Common myeloid progenitor, CD34-positive (primary cell): ENCODE measurements at regions not wholly inside any gene's neighbourhood (a gene's known extent, or its start where the extent isn't known, plus 50 kb on each side); places are given as distances from the start of the nearest gene placed in this dataset.

ENCODE experiments used
- CTCF ChIA-PET: fragments of 350-600 bp; sonication (Branson Sonifier 250); formaldehyde crosslinking; loops from one replicate; lab custom pipeline; 2021; ENCODE audit warnings: antibody characterized with exemption; lab: Charles Lee
- POLR2A ChIA-PET: fragments of 350-600 bp; sonication (Branson Sonifier 250); formaldehyde crosslinking; loops from one replicate; lab custom pipeline; 2021; ENCODE audit warnings: antibody characterized with exemption; lab: Charles Lee
- DNase-seq, 3 donors: peaks; one replicate each; pipeline versions ENCODE4 v3.0.0 to v3.0.0-alpha.2; 2013
- H3K27ac ChIP-seq, 2 experiments: 1 replicate in 1 of 2; 2 replicates in 1 of 2; pipeline ENCODE4 v1.7.0; 2013; ENCODE audit warnings: inconsistent platforms in 2 of 2, low read length in 2 of 2, mild to moderate bottlenecking in 2 of 2, low read depth in 1 of 2, moderate library complexity in 1 of 2; ENCODE audit not compliant: severe bottlenecking in 2 of 2, insufficient read depth in 1 of 2, poor library complexity in 1 of 2
- H3K27me3 ChIP-seq, 5 experiments: replicated peaks in 2 of 5; 1 replicate in 3 of 5; 2 replicates in 2 of 5; pipeline versions ENCODE4 v1.6.1 to v1.7.0; 2013; ENCODE audit warnings: low read length in 4 of 5, mild to moderate bottlenecking in 2 of 5, moderate library complexity in 2 of 5, inconsistent platforms in 1 of 5; ENCODE audit not compliant: insufficient read depth in 5 of 5, control insufficient read depth in 4 of 5
- H3K36me3 ChIP-seq, 4 experiments: 1 replicate in 2 of 4; 2 replicates in 2 of 4; pipeline versions ENCODE4 v1.6.1 to v1.7.0; 2013; ENCODE audit warnings: low read length in 3 of 4, control low read depth in 1 of 4, mild to moderate bottlenecking in 1 of 4; ENCODE audit not compliant: control insufficient read depth in 4 of 4, insufficient read depth in 4 of 4
- H3K4me1 ChIP-seq, 4 experiments: 1 replicate in 3 of 4; 2 replicates in 1 of 4; pipeline versions ENCODE4 v1.6.1 to v1.7.1; 2013; ENCODE audit warnings: low read length in 3 of 4, mild to moderate bottlenecking in 3 of 4, control low read depth in 1 of 4, inconsistent platforms in 1 of 4, moderate library complexity in 1 of 4; ENCODE audit not compliant: control insufficient read depth in 4 of 4, insufficient read depth in 4 of 4; ENCODE audit errors: control extremely low read depth in 1 of 4
- H3K4me3 ChIP-seq, 7 experiments: 1 replicate in 4 of 7; 2 replicates in 3 of 7; pipeline versions ENCODE4 v1.5.1 to v1.7.0; 2013; ENCODE audit warnings: mild to moderate bottlenecking in 7 of 7, low read length in 6 of 7, moderate library complexity in 6 of 7, inconsistent platforms in 2 of 7, low read depth in 2 of 7, control low read depth in 1 of 7; ENCODE audit not compliant: insufficient read depth in 4 of 7, control insufficient read depth in 1 of 7; ENCODE audit errors: extremely low read depth in 1 of 7
- H3K9me3 ChIP-seq, 5 experiments: 1 replicate in 4 of 5; 2 replicates in 1 of 5; pipeline versions ENCODE4 v1.6.1 to v1.7.1; 2013; ENCODE audit warnings: low read length in 4 of 5, mild to moderate bottlenecking in 2 of 5, inconsistent platforms in 1 of 5, low read depth in 1 of 5, moderate library complexity in 1 of 5; ENCODE audit not compliant: control insufficient read depth in 4 of 5, insufficient read depth in 2 of 5; ENCODE audit errors: control extremely low read depth in 1 of 5
- WGBS: methylation state at CpG from one replicate; pipeline ENCODE4 v1.1.5; 2013; ENCODE audit not compliant: insufficient coverage; 5-methylcytosine and 5-hydroxymethylcytosine counted together

GRCh38 chr16:85432606-85433005 lies 180.5 kb upstream of the GSE1 start:
- no peak overlapping the region for H3K4me3 ChIP-seq
- peaks cover under 1 to 19% (median 13%) of the 10 kb centered on the region in 4 experiments for H3K4me1 ChIP-seq
- ChIA-PET CTCF (interaction anchor here (1.3 to 3.2 kb wide), 2 partner anchors 10 to 12 kb away, joined by 4 to 16 read pairs; no protein-coding TSS in a partner anchor), POLR2A (no interaction called here)
- no peaks in the 10 kb centered on the region for H3K9me3 ChIP-seq
- no peaks in the 10 kb centered on the region for H3K36me3 ChIP-seq
- H3K27me3 ChIP-seq: peaks cover 0 to 1% (median 0%) of the 10 kb centered on the region in 5 experiments
- no peak overlapping the region for H3K27ac ChIP-seq
- DNase-seq: no peak
- WGBS: 96% methylated on average over 5 of the region's 6 CpGs

GRCh38 chr16:85433477-85433876 lies 179.6 kb upstream of the GSE1 start:
- Histone ChIP-seq H3K9me3 (no peaks in the 10 kb centered on the region), H3K36me3 (no peaks in the 10 kb centered on the region), H3K27ac (no peak overlapping the region), H3K4me3 (no peak overlapping the region), H3K4me1 (peaks cover 3 to 23% (median 14%) of the 10 kb centered on the region in 4 experiments), H3K27me3 (peaks cover 0 to 1% (median 0%) of the 10 kb centered on the region in 5 experiments)
- no peak for DNase-seq
- ChIA-PET CTCF (interaction anchor here (3.2 kb wide), 1 partner anchor 11 kb away, joined by 16 read pairs; no protein-coding TSS in a partner anchor), POLR2A (no interaction called here)
- no CpG with 5 or more reads among the region's 1 CpG for WGBS

- no peak for DNase-seq
Measured at GRCh38 chr16:85435286-85435685, 177.8 kb upstream of the GSE1 start.

GRCh38 chr16:85435700-85436099 lies 177.4 kb upstream of the GSE1 start:
- no peaks in the 10 kb centered on the region for H3K9me3 ChIP-seq
- ChIA-PET CTCF (interaction anchor here (0.7 to 3.6 kb wide), 7 partner anchors 11 to 175 kb away, joined by 3 to 19 read pairs (median 4); no protein-coding TSS in a partner anchor), POLR2A (no interaction called here)
- H3K27me3 ChIP-seq: no peaks in the 10 kb centered on the region
- H3K4me3 ChIP-seq: no peak overlapping the region
- WGBS: 95% methylated on average over 7 of the region's 7 CpGs
- H3K36me3 ChIP-seq: no peaks in the 10 kb centered on the region
- peaks cover 3 to 23% (median 16%) of the 10 kb centered on the region in 4 experiments for H3K4me1 ChIP-seq
- DNase-seq: no peak
- H3K27ac ChIP-seq: no peak overlapping the region

More at GRCh38 chr16:85435286-85435685, 177.8 kb upstream of the GSE1 start:
- Histone ChIP-seq H3K4me1 (peaks cover 3 to 23% (median 16%) of the 10 kb centered on the region in 4 experiments), H3K4me3 (no peak overlapping the region), H3K27ac (no peak overlapping the region), H3K9me3 (no peaks in the 10 kb centered on the region), H3K36me3 (no peaks in the 10 kb centered on the region), H3K27me3 (no peaks in the 10 kb centered on the region)
- ChIA-PET CTCF (interaction anchor here (0.7 to 3.6 kb wide), 5 partner anchors 11 to 175 kb away, joined by 3 to 19 read pairs (median 4); no protein-coding TSS in a partner anchor), POLR2A (no interaction called here)
- WGBS: 100% methylated on average over 1 of the region's 8 CpGs

- no peak for DNase-seq
- H3K36me3 ChIP-seq: no peaks in the 10 kb centered on the region
- no peak overlapping the region for H3K27ac ChIP-seq
- CTCF ChIA-PET: interaction anchor here (0.7 to 3.6 kb wide), 7 partner anchors 10 to 174 kb away, joined by 3 to 19 read pairs (median 4); no protein-coding TSS in a partner anchor
- POLR2A ChIA-PET: no interaction called here
- H3K4me1 ChIP-seq: peaks cover 3 to 23% (median 16%) of the 10 kb centered on the region in 4 experiments
- H3K4me3 ChIP-seq: no peak overlapping the region
- 93% methylated on average over 8 of the region's 9 CpGs for WGBS
- no peaks in the 10 kb centered on the region for H3K27me3 ChIP-seq
- H3K9me3 ChIP-seq: no peaks in the 10 kb centered on the region
Measured at GRCh38 chr16:85436207-85436606, 176.9 kb upstream of the GSE1 start.

- ChIA-PET CTCF (interaction anchor here (0.9 to 3.6 kb wide), 7 partner anchors 8 to 125 kb away, joined by 3 to 19 read pairs (median 3); no protein-coding TSS in a partner anchor), POLR2A (no interaction called here)
- Histone ChIP-seq H3K9me3 (no peaks in the 10 kb centered on the region), H3K27ac (no peak overlapping the region), H3K36me3 (no peaks in the 10 kb centered on the region), H3K4me3 (no peak overlapping the region), H3K4me1 (peaks cover 3 to 23% (median 16%) of the 10 kb centered on the region in 4 experiments), H3K27me3 (no peaks in the 10 kb centered on the region)
- peak in 2 of 3 donors; percentile 38 to 46 for DNase-seq
- WGBS: 91% methylated on average over 24 of the region's 35 CpGs
Measured at GRCh38 chr16:85436636-85437165, 176.4 kb upstream of the GSE1 start.
